GM12878 (cell line): ENCODE measurements at regions not wholly inside any gene's neighbourhood (a gene's known extent, or its start where the extent isn't known, plus 50 kb on each side); places are given as distances from the start of the nearest gene placed in this dataset.

Source experiments
- ATAC-seq: fragments of 200-7000 bp; cut with Tn5 transposase; 3 replicates; pipeline ENCODE4 v1.9.1; 2020; ENCODE audit warnings: mild to moderate bottlenecking, moderate library complexity
- BruUV-seq: library from RNA; stranded (reverse); fragments of 400-500 nt; replicated peaks from 2 replicates; lab custom pipeline; 2021; lab: Mats Ljungman, UMichigan
- CTCF ChIA-PET: fragments of 300-600 bp; sonication (Branson Sonifier 250); formaldehyde crosslinking; extraction: SDS; loops from one replicate; lab custom pipeline; 2021; ENCODE audit warnings: inconsistent platforms; lab: Yijun Ruan, JAX
- POLR2A ChIA-PET: fragments of 350-600 bp; formaldehyde crosslinking; extraction: SDS; loops from one replicate; lab custom pipeline; 2021; ENCODE audit warnings: inconsistent platforms; lab: Charles Lee
- RAD21 ChIA-PET: fragments of 300-600 bp; sonication (Branson Sonifier 250); formaldehyde crosslinking; loops from one replicate; lab custom pipeline; 2023; ENCODE audit warnings: antibody characterized with exemption; ENCODE audit not compliant: unreplicated experiment; lab: Charles Lee
- SMC1A ChIA-PET: fragments of 300-600 bp; sonication (Branson Sonifier 250); formaldehyde crosslinking; loops from one replicate; lab custom pipeline; 2023; ENCODE audit not compliant: unreplicated experiment, uncharacterized antibody; lab: Charles Lee
- DNase-seq: peaks from one replicate; pipeline ENCODE4 v3.0.0-alpha.2; 2011; ENCODE audit warnings: low read depth, low spot score
- FAIRE-seq: peaks from 3 replicates; lab custom pipeline; 2011; peaks lifted over from hg19 to GRCh38; lab: Jason Lieb, UNC
- H2AFZ ChIP-seq: 2 replicates; pipeline ENCODE4 v1.6.0; 2011; ENCODE audit warnings: low read depth, low read length, control low read depth; ENCODE audit not compliant: control insufficient read depth
- H3K27ac ChIP-seq: 2 replicates; pipeline ENCODE4 v1.5.1; 2011; ENCODE audit warnings: control low read depth; ENCODE audit not compliant: control insufficient read depth, insufficient read depth
- H3K27me3 ChIP-seq, 2 experiments: replicated peaks in 1 of 2; 2 replicates each; pipeline versions ENCODE4 v1.6.0 to v1.6.1; 2011; ENCODE audit warnings: low read length in 1 of 2; ENCODE audit not compliant: control insufficient read depth in 2 of 2, insufficient read depth in 2 of 2
- H3K36me3 ChIP-seq, 2 experiments: 2 replicates each; pipeline ENCODE4 v1.5.1; 2011; ENCODE audit warnings: low read length in 1 of 2; ENCODE audit not compliant: control insufficient read depth in 2 of 2, insufficient read depth in 2 of 2
- H3K4me1 ChIP-seq: 2 replicates; pipeline ENCODE4 v1.6.1; 2011; ENCODE audit warnings: mild to moderate bottlenecking, low read length, moderate library complexity, mixed read lengths; ENCODE audit not compliant: control insufficient read depth, insufficient read depth
- H3K4me2 ChIP-seq: 2 replicates; pipeline ENCODE4 v1.6.0; 2011; ENCODE audit warnings: control low read depth; ENCODE audit not compliant: control insufficient read depth, insufficient read depth
- H3K4me3 ChIP-seq: fragments of 200-600 bp; sonication (generic); 2 replicates; pipeline ENCODE4 v1.5.1; 2016
- H3K79me2 ChIP-seq: 2 replicates; pipeline ENCODE4 v1.6.0; 2011; ENCODE audit warnings: low read length; ENCODE audit not compliant: control insufficient read depth, insufficient read depth
- H3K9ac ChIP-seq: 2 replicates; pipeline ENCODE4 v1.8.0; 2011; ENCODE audit warnings: low read length, control low read depth, mixed read lengths; ENCODE audit not compliant: control insufficient read depth, insufficient read depth
- H3K9me3 ChIP-seq: replicated peaks from 3 replicates; pipeline ENCODE4 v1.5.1; 2011; ENCODE audit warnings: mild to moderate bottlenecking, low read length; ENCODE audit not compliant: control insufficient read depth, insufficient read depth
- H4K20me1 ChIP-seq: 2 replicates; pipeline ENCODE4 v1.6.0; 2011; ENCODE audit not compliant: control insufficient read depth, insufficient read depth
- CBX5 ChIP-seq: sonication (generic); IDR thresholded peaks from 2 replicates; pipeline ENCODE4 v1.6.1; 2016; ENCODE audit warnings: low read depth, moderate library complexity, mild to moderate bottlenecking, inconsistent platforms
- E4F1 ChIP-seq: fragments of 450-650 bp; IDR thresholded peaks from 2 replicates; pipeline ENCODE4 v1.6.1; 2018; ENCODE audit warnings: borderline replicate concordance, mild to moderate bottlenecking; ENCODE audit not compliant: partially characterized antibody
- FOXK2 ChIP-seq: fragments of 450-650 bp; IDR thresholded peaks from 2 replicates; pipeline ENCODE4 v1.6.1; 2017; ENCODE audit warnings: mild to moderate bottlenecking, moderate library complexity
- HSF1 ChIP-seq: fragments of 150-350 bp; IDR thresholded peaks from 2 replicates; pipeline ENCODE4 v1.6.1; 2014; ENCODE audit warnings: mild to moderate bottlenecking, low read depth, low read length
- MYC ChIP-seq: IDR thresholded peaks from 2 replicates; pipeline ENCODE4 v1.6.1; 2011; ENCODE audit warnings: mild to moderate bottlenecking, low read length, moderate library complexity, inconsistent platforms; ENCODE audit not compliant: insufficient read depth, insufficient replicate concordance, insufficient read length, severe bottlenecking
- PRDM15 ChIP-seq: fragments of 450-650 bp; formaldehyde crosslinking; IDR thresholded peaks from 2 replicates; pipeline ENCODE4 v1.4.0; 2020; ENCODE audit warnings: mild to moderate bottlenecking, moderate library complexity
- SIN3A ChIP-seq: IDR thresholded peaks from 2 replicates; pipeline ENCODE4 v1.6.1; 2012; ENCODE audit warnings: low read depth, low read length, improper control_type of control experiment
- SMAD1 ChIP-seq: fragments of 450-650 bp; IDR thresholded peaks from 2 replicates; pipeline ENCODE4 v1.6.1; 2018; ENCODE audit warnings: mild to moderate bottlenecking, low read depth; ENCODE audit not compliant: partially characterized antibody
- ZBED1 ChIP-seq: IDR thresholded peaks from 2 replicates; pipeline ENCODE4 v1.6.1; 2016; ENCODE audit warnings: borderline replicate concordance
- ZBTB40 ChIP-seq: fragments of 450-650 bp; IDR thresholded peaks from 2 replicates; pipeline ENCODE4 v1.6.1; 2016; ENCODE audit warnings: mild to moderate bottlenecking, moderate library complexity, borderline replicate concordance
- ZNF217 ChIP-seq: fragments of 450-650 bp; IDR thresholded peaks from 2 replicates; pipeline ENCODE4 v1.6.1; 2017; ENCODE audit warnings: antibody characterized with exemption, mild to moderate bottlenecking
- ZNF622 ChIP-seq: fragments of 450-650 bp; IDR thresholded peaks from 2 replicates; pipeline ENCODE4 v1.6.1; 2017; ENCODE audit warnings: mild to moderate bottlenecking, inconsistent platforms
- WGBS: methylation state at CpG from one replicate; pipeline ENCODE4 v1.1.6; 2016; ENCODE audit warnings: low lambda C conversion rate; ENCODE audit not compliant: insufficient replicate concordance, insufficient coverage; ENCODE audit errors: missing lambda C conversion rate; 5-methylcytosine and 5-hydroxymethylcytosine counted together
- in situ Hi-C: fragments of 300-500 bp; cut with MboI; formaldehyde crosslinking; loops from 9 replicates; pipeline ENCODE4 v1.14.3; 2018; ENCODE audit warnings: mixed read lengths
- intact Hi-C: fragments of 100-400 bp; cut with micrococcal nuclease; formaldehyde crosslinking; loops from one replicate; pipeline ENCODE4 v1.14.2; 2022; ENCODE audit not compliant: unreplicated experiment

GRCh38 chr4:187744911-187745310, 250.7 kb upstream of the ZFP42 start:
- FAIRE-seq (no peak), DNase-seq (no peak), ATAC-seq (no peak)
- 51% methylated on average over 10 of the region's 10 CpGs for WGBS
- in situ Hi-C loops (no loop called here), intact Hi-C loops (no loop called here)
- H3K27ac ChIP-seq, result no peak overlapping the region
- CTCF ChIA-PET, result no interaction called here
- H3K36me3 ChIP-seq, result no peaks in the 10 kb centered on the region
- BruUV-seq, result no TSS peak
- H3K4me1 ChIP-seq, result no peaks in the 10 kb centered on the region
- H3K27me3 ChIP-seq, result no peaks in the 10 kb centered on the region
- H2AFZ ChIP-seq, result no peak overlapping the region
- SMC1A ChIA-PET, result no interaction called here
- H3K9me3 ChIP-seq, result no peaks in the 10 kb centered on the region; the same call in 2 of the 3 replicates
- RAD21 ChIA-PET, result no interaction called here
- POLR2A ChIA-PET, result no interaction called here
- no peak overlapping the region for H3K4me3 ChIP-seq
- H3K4me2 ChIP-seq, result no peak overlapping the region
- no peak overlapping the region for H3K9ac ChIP-seq
- H4K20me1 ChIP-seq, result no peaks in the 10 kb centered on the region
- no peaks in the 10 kb centered on the region for H3K79me2 ChIP-seq
- TF ChIP-seq CBX5, result no peak
- TF ChIP-seq SIN3A, result no peak
- TF ChIP-seq ZBED1, result no peak
- TF ChIP-seq ZNF622, result no peak
- TF ChIP-seq ZBTB40, result no peak
- no peak for TF ChIP-seq HSF1
- TF ChIP-seq E4F1, result no peak
- TF ChIP-seq PRDM15 (CRISPR knock-in tag), result no peak
- TF ChIP-seq SMAD1, result no peak
- no peak for TF ChIP-seq FOXK2
- no peak for TF ChIP-seq ZNF217
- TF ChIP-seq MYC, result no peak
